KMS-11 (cell line): ENCODE measurements at regions not wholly inside any gene's neighbourhood (a gene's known extent, or its start where the extent isn't known, plus 50 kb on each side); places are given as distances from the start of the nearest gene placed in this dataset.
A peak's percentile ranks its signal among the peaks of the same experiment; 100 is the strongest.

Source experiments
- H2AFZ ChIP-seq: fragments of 200-600 bp; sonication (generic); 2 replicates; pipeline ENCODE4 v1.6.1; 2016; ENCODE audit warnings: antibody characterized with exemption, mixed run types, low read depth
- H3K27ac ChIP-seq: fragments of 200-600 bp; sonication (generic); 2 replicates; pipeline ENCODE4 v1.6.1; 2016; ENCODE audit warnings: mild to moderate bottlenecking, mixed run types
- H3K27me3 ChIP-seq: fragments of 200-600 bp; sonication (generic); 2 replicates; pipeline ENCODE4 v1.6.1; 2017; ENCODE audit warnings: mild to moderate bottlenecking, low read depth, mixed run types, moderate library complexity; ENCODE audit not compliant: insufficient read depth
- H3K36me3 ChIP-seq: fragments of 200-600 bp; sonication (generic); 2 replicates; pipeline ENCODE4 v1.6.1; 2017; ENCODE audit warnings: mild to moderate bottlenecking, mixed run types; ENCODE audit not compliant: insufficient read depth
- H3K4me1 ChIP-seq: fragments of 200-600 bp; sonication (generic); 2 replicates; pipeline ENCODE4 v1.6.1; 2016; ENCODE audit warnings: mild to moderate bottlenecking, low read depth, mixed run types; ENCODE audit not compliant: poor library complexity, severe bottlenecking
- H3K4me2 ChIP-seq: fragments of 200-600 bp; sonication (generic); 2 replicates; pipeline ENCODE4 v1.7.0; 2016; ENCODE audit warnings: mild to moderate bottlenecking, mixed run types
- H3K4me3 ChIP-seq: fragments of 200-600 bp; sonication (generic); IDR thresholded peaks from 2 replicates; pipeline ENCODE4 v1.6.1; 2017; ENCODE audit warnings: low read depth, low read length, mixed read lengths; ENCODE audit not compliant: insufficient read depth
- H3K79me2 ChIP-seq: fragments of 200-600 bp; sonication (generic); 2 replicates; pipeline ENCODE4 v1.6.1; 2016; ENCODE audit warnings: low read depth, mixed run types; ENCODE audit not compliant: insufficient read depth
- H3K9ac ChIP-seq: fragments of 200-600 bp; sonication (generic); 2 replicates; pipeline ENCODE4 v1.6.1; 2016; ENCODE audit warnings: mild to moderate bottlenecking, mixed run types
- H4K20me1 ChIP-seq: fragments of 200-600 bp; sonication (generic); 2 replicates; pipeline ENCODE4 v1.6.1; 2016; ENCODE audit warnings: mild to moderate bottlenecking, mixed run types; ENCODE audit not compliant: insufficient read depth
- CTCF ChIP-seq: fragments of 200-600 bp; sonication (generic); conservative IDR thresholded peaks from 2 replicates; pipeline ENCODE4 v1.6.1; 2017; ENCODE audit warnings: low read depth, mild to moderate bottlenecking, antibody characterized with exemption, low read length, moderate library complexity, mixed read lengths

- Histone ChIP-seq H3K27ac (no peak overlapping the region), H3K27me3 (no peaks in the 10 kb centered on the region), H3K4me1 (peaks cover 21% of the 10 kb centered on the region), H4K20me1 (no peaks in the 10 kb centered on the region), H3K4me3 (no peak overlapping the region), H3K9ac (no peak overlapping the region), H3K4me2 (no peak overlapping the region), H3K36me3 (no peaks in the 10 kb centered on the region), H3K79me2 (no peaks in the 10 kb centered on the region), H2AFZ (no peak overlapping the region)
- no peak for TF ChIP-seq CTCF
Measured at GRCh38 chr5:56641635-56642260, 173.6 kb upstream of the MAP3K1 start.

GRCh38 chr5:56640763-56641406, 174.5 kb upstream of the MAP3K1 start:
- Histone ChIP-seq H3K9ac (no peak overlapping the region), H3K27me3 (no peaks in the 10 kb centered on the region), H3K79me2 (no peaks in the 10 kb centered on the region), H3K27ac (no peak overlapping the region), H3K4me1 (peaks cover 21% of the 10 kb centered on the region), H3K36me3 (no peaks in the 10 kb centered on the region), H3K4me2 (no peak overlapping the region), H4K20me1 (no peaks in the 10 kb centered on the region), H2AFZ (no peak overlapping the region), H3K4me3 (no peak overlapping the region)
- no peak for TF ChIP-seq CTCF

GRCh38 chr5:56639476-56639875, 175.9 kb upstream of the MAP3K1 start:
- H3K9ac ChIP-seq = no peak overlapping the region
- no peaks in the 10 kb centered on the region for H4K20me1 ChIP-seq
- H3K27ac ChIP-seq = no peak overlapping the region
- H3K27me3 ChIP-seq = no peaks in the 10 kb centered on the region
- H3K4me2 ChIP-seq = peak overlapping the region; percentile 26
- peak overlapping the region; percentile 9; the same call in 1 of the 2 replicates for H2AFZ ChIP-seq
- H3K36me3 ChIP-seq = no peaks in the 10 kb centered on the region
- H3K4me3 ChIP-seq = no peak overlapping the region
- TF ChIP-seq CTCF = no peak
- no peaks in the 10 kb centered on the region for H3K79me2 ChIP-seq
- peaks cover 21% of the 10 kb centered on the region for H3K4me1 ChIP-seq

- Histone ChIP-seq H3K36me3 (no peaks in the 10 kb centered on the region), H3K4me3 (no peak overlapping the region), H4K20me1 (no peaks in the 10 kb centered on the region), H3K4me1 (peaks cover 21% of the 10 kb centered on the region), H3K27me3 (no peaks in the 10 kb centered on the region), H3K4me2 (peak overlapping the region; percentile 26), H3K79me2 (no peaks in the 10 kb centered on the region), H3K27ac (no peak overlapping the region), H2AFZ (peak overlapping the region; percentile 9; the same call in 1 of the 2 replicates), H3K9ac (no peak overlapping the region)
- TF ChIP-seq CTCF = no peak
Measured at GRCh38 chr5:56638768-56639238, 176.5 kb upstream of the MAP3K1 start.
